ENCODE measurements at regions not wholly inside any gene's neighbourhood (a gene's known extent, or its start where the extent isn't known, plus 50 kb on each side); places are given as distances from the start of the nearest gene placed in this dataset.

DNA sequence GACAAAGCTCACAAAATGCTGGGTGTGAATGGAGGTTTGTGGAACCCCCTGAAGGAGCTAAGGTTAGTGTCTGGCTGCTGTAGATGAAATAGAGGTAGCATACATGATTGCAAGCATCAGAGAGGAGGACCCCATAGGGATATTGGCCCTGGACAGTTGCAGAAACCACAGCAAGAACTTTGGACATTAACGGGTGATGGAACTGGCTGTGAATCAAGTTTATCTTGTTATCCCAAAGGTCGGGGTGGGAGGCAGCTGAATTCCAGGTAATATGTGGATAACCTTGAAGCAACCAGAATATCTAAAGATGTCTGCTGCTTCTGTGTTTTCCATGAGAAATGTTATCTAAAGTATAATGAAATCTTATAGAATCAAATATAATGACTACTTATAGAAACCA lies 447.7 kb downstream of the ZSWIM6 start:
- ChIA-PET POLR2A (ENCODE audit: partially characterized antibody) (no interaction called here), CTCF (ENCODE audit: partially characterized antibody) (interaction anchor here (1.3 to 4.4 kb wide), 2 partner anchors 11 to 121 kb away, joined by 4 to 21 read pairs; no protein-coding TSS in a partner anchor)
- Histone ChIP-seq H4K8ac (ENCODE audit: extremely low read depth, insufficient read depth, low read length) (no peak overlapping the region), H4K91ac (replicated peaks; ENCODE audit: insufficient read length, low read length) (no peak overlapping the region), H2AK5ac (ENCODE audit: low read depth, low read length) (no peak overlapping the region), H3K4me3 (ENCODE audit: extremely low read depth in 1 of 4, insufficient read depth in 2 of 4, low read depth in 3 of 4, low read length in 4 of 4) (no peak overlapping the region), H2BK12ac (ENCODE audit: low read depth, low read length) (no peak overlapping the region), H2AFZ (ENCODE audit: low read length) (no peak overlapping the region), H3K4me1 (replicated peaks in 1 of 4; ENCODE audit: control insufficient read depth in 3 of 4, insufficient read depth in 4 of 4, low read length in 3 of 4) (peaks cover 0 to 3% (median 1%) of the 10 kb centered on the region in 4 experiments; a peak in 2 of 7 replicates), H3K9me3 (ENCODE audit: insufficient read depth in 2 of 2, low read depth in 1 of 2, low read length in 1 of 2) (no peaks in the 10 kb centered on the region), H4K5ac (ENCODE audit: insufficient read length, low read depth, low read length) (no peak overlapping the region), H3K4me2 (ENCODE audit: insufficient read depth in 1 of 2, low read depth in 2 of 2, low read length in 2 of 2) (no peak overlapping the region), H3K23me2 (ENCODE audit: low read depth, low read length) (no peaks in the 10 kb centered on the region), H3K27ac (ENCODE audit: low read depth, low read length) (no peak overlapping the region), H2BK15ac (ENCODE audit: low read length) (no peak overlapping the region), H3K79me2 (ENCODE audit: control insufficient read depth in 1 of 2, insufficient read depth in 2 of 2, low read length in 2 of 2) (no peaks in the 10 kb centered on the region), H4K20me1 (replicated peaks in 1 of 2; ENCODE audit: control insufficient read depth in 1 of 2, insufficient read depth in 2 of 2, low read length in 2 of 2) (no peaks in the 10 kb centered on the region), H2BK120ac (replicated peaks; ENCODE audit: low read depth, low read length) (no peak overlapping the region), H3K27me3 (replicated peaks in 1 of 4; ENCODE audit: control insufficient read depth in 3 of 4, extremely low read depth in 1 of 4, insufficient read depth in 3 of 4, low read length in 3 of 4) (no peaks in the 10 kb centered on the region), H3K36me3 (ENCODE audit: control insufficient read depth in 2 of 4, insufficient read depth in 4 of 4, low read length in 3 of 4) (no peaks in the 10 kb centered on the region), H3K56ac (replicated peaks; ENCODE audit: insufficient read length, low read depth, low read length) (no peak overlapping the region), H3K4ac (replicated peaks; ENCODE audit: insufficient read length, low read depth, low read length) (no peak overlapping the region), H3K23ac (ENCODE audit: insufficient read length) (no peak overlapping the region), H2BK5ac (ENCODE audit: low read depth, low read length) (no peak overlapping the region), H3K9ac (replicated peaks in 1 of 4; ENCODE audit: extremely low read depth in 1 of 4, low read depth in 3 of 4, low read length in 3 of 4) (no peak overlapping the region), H3K14ac (ENCODE audit: insufficient read length) (no peak overlapping the region), H3K18ac (ENCODE audit: extremely low read depth, low read length) (no peak overlapping the region), H3K79me1 (ENCODE audit: low read depth, low read length) (no peaks in the 10 kb centered on the region), H2BK20ac (ENCODE audit: low read length) (no peak overlapping the region)
- no peak for DNase-seq (ENCODE audit: low read depth in 1 of 2, low spot score in 2 of 2)
- FAIRE-seq, result no peak
- WGBS, 2 experiments (ENCODE audit: extremely low coverage in 1 of 2, insufficient coverage in 1 of 2, insufficient read length in 1 of 2, insufficient replicate concordance in 2 of 2, low coverage in 1 of 2, low lambda C conversion rate in 2 of 2, missing lambda C conversion rate in 1 of 2), result 91% methylated on average over 2 of the region's 2 CpGs; no CpG with 5 or more reads in 1 of the 2 experiments
- TF ChIP-seq SUZ12 (IDR thresholded peaks at IDR 0.05; ENCODE audit: low read length) (no peak), ZNF274 (IDR thresholded peaks at IDR 0.05; ENCODE audit: borderline replicate concordance, extremely low read depth, low read length) (no peak), SRF (IDR thresholded peaks at IDR 0.05; ENCODE audit: low read depth, low read length) (no peak), SIRT6 (IDR thresholded peaks at IDR 0.05; ENCODE audit: low read length) (no peak), RXRA (IDR thresholded peaks at IDR 0.05; ENCODE audit: insufficient read depth, low read depth, low read length) (no peak), MAFK (IDR thresholded peaks at IDR 0.05; ENCODE audit: low read depth, low read length) (no peak), HDAC6 (IDR thresholded peaks at IDR 0.05; ENCODE audit: low read depth, low read length) (no peak), TCF12 (IDR thresholded peaks at IDR 0.05; ENCODE audit: low read depth, low read length) (no peak), ASH2L (IDR thresholded peaks at IDR 0.05; ENCODE audit: low read length) (no peak), CHD2 (IDR thresholded peaks at IDR 0.05; ENCODE audit: low read length) (no peak), TBP (IDR thresholded peaks at IDR 0.05; ENCODE audit: low read depth, low read length) (no peak), CBX8 (IDR thresholded peaks at IDR 0.05; ENCODE audit: borderline replicate concordance, low read depth, low read length) (no peak), SP1 (IDR thresholded peaks at IDR 0.05; ENCODE audit: low read depth, low read length) (no peak), GABPA (IDR thresholded peaks at IDR 0.05; ENCODE audit: borderline replicate concordance, insufficient read depth, low read length) (no peak)
- TF ChIP-seq, protein P1, sequence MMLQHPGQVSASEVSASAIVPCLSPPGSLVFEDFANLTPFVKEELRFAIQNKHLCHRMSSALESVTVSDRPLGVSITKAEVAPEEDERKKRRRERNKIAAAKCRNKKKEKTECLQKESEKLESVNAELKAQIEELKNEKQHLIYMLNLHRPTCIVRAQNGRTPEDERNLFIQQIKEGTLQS (IDR thresholded peaks at IDR 0.05; ENCODE audit: insufficient read depth, low read depth, low read length), result no peak
